MM.1S (cell line): ENCODE measurements at regions not wholly inside any gene's neighbourhood (a gene's known extent, or its start where the extent isn't known, plus 50 kb on each side); places are given as distances from the start of the nearest gene placed in this dataset.

Experiments
- CTCF ChIP-seq: fragments of 300-600 bp; sonication (generic); IDR thresholded peaks from 2 replicates; pipeline ENCODE4 v1.5.1; 2016; ENCODE audit warnings: antibody characterized with exemption, low read length, mixed read lengths
- EZH2 ChIP-seq: fragments of 300-600 bp; sonication (generic); optimal IDR thresholded peaks from 2 replicates; pipeline ENCODE3; 2017; ENCODE audit warnings: low read depth, mild to moderate bottlenecking, antibody characterized with exemption, low read length, mixed read lengths
- EZH2phosphoT487 ChIP-seq: fragments of 300-600 bp; sonication (generic); IDR thresholded peaks from 2 replicates; pipeline ENCODE4 v1.6.1; 2018; ENCODE audit warnings: antibody characterized with exemption, low read length

- TF ChIP-seq CTCF (no peak), EZH2phosphoT487 (no peak), EZH2 (no peak)
Measured at GRCh38 chr1:58901008-58901407, 117.2 kb upstream of the JUN start.
